GM19351 (cell line): ENCODE measurements at regions not wholly inside any gene's neighbourhood (a gene's known extent, or its start where the extent isn't known, plus 50 kb on each side); places are given as distances from the start of the nearest gene placed in this dataset.

Source experiments
- ATAC-seq: cut with Tn5 transposase; IDR thresholded peaks from one replicate; pipeline ENCODE4 v1.9.1; 2021; ENCODE audit warnings: mild to moderate bottlenecking, moderate library complexity; ENCODE audit not compliant: unreplicated experiment

GRCh38 chr12:58563621-58564020 lies 356.7 kb downstream of the LRIG3 start:
- ATAC-seq = no peak

DNA sequence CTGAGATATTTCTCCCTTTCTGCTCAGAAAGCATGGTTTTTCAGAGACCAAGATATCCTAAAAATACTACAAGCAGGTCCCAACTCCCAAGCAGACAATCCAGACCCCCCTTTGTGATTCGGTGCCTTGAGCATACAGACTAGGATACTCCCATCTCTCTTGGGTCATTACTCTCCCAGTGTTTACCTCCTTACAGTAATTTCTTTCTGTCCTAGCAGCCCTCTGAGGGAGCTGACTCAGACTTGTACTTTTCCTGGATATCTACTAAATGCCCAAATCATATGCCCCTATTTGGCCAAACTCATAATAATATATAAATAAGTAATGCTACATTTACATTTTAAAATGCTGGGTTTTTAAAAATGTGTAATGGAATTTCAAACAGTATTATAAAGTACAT lies 355.6 kb downstream of the LRIG3 start:
- ATAC-seq = no peak

- ATAC-seq = no peak
Measured at GRCh38 chr12:58566599-58566998, 353.7 kb downstream of the LRIG3 start.

DNA sequence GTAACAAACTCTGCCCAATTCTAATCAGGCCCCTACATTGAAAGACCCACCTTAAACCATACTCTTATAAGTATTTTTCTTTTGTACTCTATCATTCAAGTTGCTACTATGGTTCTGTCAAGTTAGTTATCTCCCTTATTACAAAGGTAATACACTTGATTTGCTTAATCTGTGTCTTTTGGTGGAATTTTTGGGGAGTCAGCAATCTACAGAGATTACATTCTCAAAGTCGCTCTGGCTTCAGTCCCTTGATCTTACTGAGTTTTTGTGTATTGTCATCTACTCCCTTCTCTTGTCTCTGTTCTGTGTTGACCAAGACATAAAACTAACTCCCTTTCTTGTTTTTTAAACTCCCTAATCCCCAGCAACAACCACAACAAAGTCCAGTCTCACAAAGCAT lies 353.1 kb downstream of the LRIG3 start:
- ATAC-seq = no peak

DNA sequence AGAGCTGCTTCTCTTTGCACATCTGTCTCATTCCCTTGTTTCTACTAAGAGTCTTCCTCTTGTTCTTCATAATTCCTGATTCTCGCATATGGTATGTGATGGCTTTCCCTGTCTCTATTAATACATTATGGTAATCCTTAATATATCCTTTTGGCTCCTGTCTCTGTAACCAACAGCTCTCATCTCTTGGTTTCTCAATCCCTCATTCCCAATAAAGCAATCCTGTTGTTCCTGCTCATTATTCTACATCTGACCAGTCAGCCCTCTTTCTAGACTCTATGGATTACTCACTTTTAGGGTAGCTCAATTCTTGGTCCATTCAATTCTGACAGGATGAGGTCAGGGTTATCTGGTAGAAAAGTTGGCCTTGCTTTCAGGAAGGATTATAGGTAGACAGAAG lies 349.9 kb downstream of the LRIG3 start:
- no peak for ATAC-seq

DNA sequence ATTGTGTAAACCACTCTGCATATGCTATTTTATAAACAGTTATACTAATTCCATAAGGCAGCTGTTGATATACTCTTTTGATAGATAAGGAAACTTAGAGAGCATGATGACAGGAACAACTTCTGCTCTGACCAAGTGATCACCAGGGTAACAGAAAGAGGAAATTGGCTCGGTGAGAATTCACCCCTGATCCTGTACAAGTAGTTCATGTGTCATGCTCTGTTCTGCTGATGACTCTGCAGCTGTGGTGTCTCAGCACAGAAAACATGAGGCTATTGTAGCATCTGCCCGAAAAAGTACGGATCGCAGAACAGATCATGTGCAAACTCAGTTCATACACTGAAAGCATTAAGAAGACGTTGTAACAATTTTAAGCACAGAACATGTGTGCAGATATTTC lies 345.0 kb downstream of the LRIG3 start:
- ATAC-seq = no peak

DNA sequence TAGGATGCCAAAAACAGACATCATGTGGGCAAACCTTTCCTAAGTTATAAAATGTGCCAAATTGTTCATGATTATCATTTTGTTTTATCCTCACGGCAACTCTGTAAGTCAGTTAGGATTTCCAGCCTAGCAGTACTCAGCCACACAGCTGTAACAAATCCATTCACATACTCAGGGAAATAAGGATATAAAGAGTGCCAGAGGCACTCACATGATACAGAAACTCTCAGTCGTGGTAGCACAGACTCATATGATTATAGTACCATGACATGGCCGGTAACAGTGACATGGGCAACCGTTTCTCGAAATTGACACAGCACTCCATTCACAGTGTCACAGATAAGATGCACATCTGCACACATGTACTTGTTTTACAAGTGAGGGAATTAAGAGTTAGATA lies 344.2 kb downstream of the LRIG3 start:
- ATAC-seq = no peak

DNA sequence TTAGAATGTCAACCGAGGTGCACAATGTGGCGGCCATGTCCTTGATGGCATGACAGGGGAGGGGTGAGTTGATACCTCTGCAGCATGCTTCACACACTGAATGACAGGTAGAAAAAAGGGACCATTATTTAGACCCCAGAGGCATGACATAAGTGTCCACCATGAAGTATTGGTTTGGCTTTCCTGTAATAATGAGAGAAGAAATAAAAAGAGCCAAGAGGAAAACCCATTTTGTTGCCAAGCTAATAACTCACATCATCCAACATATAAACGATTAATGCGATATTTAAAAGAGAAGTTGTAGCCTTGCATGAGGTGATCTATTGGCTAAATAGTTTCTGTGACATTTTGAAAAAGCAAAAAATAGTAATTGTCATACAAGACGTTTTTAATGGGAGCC lies 343.4 kb downstream of the LRIG3 start:
- no peak for ATAC-seq

- no peak for ATAC-seq
Measured at GRCh38 chr12:58580095-58580494, 340.2 kb downstream of the LRIG3 start.

DNA sequence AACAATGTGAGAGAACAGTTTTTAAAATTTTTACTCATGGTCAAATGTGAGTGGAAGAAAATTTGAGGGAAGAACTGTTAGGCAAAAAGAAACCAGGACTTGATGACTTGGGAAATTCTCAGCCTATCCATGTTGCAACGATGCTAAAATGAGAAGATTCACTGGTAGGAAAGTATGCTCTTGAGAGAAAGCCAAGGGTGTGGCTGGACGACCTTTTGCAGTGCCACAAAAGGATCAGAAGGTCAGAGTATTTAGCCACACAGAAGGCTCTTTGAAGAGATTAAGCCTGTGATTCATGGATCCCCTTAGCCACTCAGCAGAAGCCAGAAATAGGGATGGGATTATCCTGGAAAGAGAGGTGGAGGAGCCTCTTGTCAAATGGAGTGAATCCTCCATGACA lies 336.8 kb downstream of the LRIG3 start:
- ATAC-seq = no peak

DNA sequence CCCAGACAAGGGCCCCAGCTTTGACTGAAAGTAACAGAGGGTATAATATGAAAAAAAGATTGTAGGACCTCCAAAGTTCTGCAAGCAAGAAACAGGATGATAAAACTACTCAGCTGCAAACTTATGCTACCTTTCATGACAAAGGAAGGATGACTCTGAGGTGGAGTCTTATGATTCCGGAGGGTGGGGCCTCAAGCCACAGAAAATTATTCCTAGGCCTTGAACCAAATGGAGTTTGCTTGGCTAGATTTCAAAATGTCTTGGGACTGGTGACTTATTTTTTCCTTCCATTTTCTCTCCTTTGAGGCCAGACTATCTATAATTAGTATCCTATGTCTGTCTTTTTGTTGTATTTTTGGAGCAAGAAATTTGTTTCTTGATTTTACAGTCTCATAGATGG lies 336.4 kb downstream of the LRIG3 start:
- ATAC-seq = no peak

- ATAC-seq = no peak
Measured at GRCh38 chr12:58584880-58585279, 335.4 kb downstream of the LRIG3 start.

GRCh38 chr12:58586762-58587161 lies 333.5 kb downstream of the LRIG3 start:
- ATAC-seq = no peak

- ATAC-seq = no peak
Measured at GRCh38 chr12:58588770-58589169, 331.5 kb downstream of the LRIG3 start.

DNA sequence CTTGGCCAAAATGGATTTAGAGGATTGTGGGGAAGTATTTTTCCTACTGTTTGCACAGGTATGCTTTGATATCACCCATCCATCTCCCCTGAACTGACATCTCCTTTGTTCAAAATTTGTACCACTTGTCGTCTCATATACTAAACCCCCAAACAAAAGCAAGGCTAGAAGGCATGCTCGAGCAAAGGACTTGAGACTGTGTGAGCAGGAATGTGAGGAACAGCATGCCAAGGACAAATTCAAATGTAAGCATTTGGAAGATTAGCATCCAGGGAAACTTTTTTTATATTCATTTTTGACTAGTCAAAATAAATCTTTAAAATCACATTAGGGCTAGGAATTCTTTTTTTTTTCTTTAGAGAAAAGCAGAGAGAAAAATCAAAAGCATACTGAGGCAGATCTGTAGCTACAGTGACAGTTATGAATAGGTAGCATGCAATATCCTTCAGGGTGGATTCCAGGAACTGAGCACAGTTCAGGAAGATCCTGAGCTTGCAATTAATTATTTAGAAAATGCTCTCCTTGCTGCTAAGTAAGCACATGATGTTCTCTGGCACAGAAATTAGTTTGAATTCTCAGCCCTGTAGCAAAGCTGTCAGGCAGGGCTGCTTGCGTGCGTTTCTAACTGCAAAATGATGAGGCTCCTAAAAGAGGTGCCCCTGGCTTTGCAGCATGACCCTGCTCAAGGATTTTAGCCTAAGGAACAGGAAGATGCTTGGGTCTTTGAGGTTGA lies 327.7 kb downstream of the LRIG3 start:
- no peak for ATAC-seq

DNA sequence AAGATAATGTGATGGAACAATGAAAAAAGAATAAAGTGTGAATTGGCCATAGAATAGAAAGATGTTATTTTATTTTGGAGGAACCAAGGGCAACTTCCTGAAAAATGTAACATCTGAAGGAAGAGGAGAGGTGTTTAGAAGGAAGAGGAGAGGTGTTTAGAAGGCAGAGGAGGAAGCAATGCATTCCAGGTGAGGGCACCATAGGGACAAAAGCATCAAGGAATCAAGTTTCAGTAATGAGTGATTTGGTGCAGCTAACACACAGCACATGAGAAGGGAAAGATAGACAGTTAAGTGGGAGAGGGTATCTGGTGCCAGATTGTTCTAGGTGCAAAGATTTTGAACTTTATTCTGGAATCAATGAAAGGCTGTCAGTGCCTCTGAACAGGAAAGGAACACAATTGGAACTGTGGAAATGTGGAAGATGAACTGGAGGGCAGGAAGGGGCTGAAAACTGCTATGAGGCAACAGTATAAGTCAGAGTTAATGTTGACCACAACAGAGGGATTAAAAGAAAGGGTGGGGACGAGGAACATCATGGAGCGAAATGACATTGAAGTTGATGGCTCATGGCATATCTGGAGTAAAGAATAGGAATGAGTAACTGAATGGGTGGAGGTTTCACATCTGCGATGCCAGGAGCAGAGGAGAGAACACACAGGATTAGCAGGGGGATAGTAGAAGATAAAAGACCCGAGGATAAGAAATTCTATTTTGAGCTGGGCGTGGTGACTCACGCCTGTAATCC lies 326.6 kb downstream of the LRIG3 start:
- no peak for ATAC-seq

- ATAC-seq = no peak
Measured at GRCh38 chr12:58596381-58596780, 323.9 kb downstream of the LRIG3 start.

GRCh38 chr12:58601529-58601928 lies 318.8 kb downstream of the LRIG3 start:
- no peak for ATAC-seq

GRCh38 chr12:58602179-58602578 lies 318.1 kb downstream of the LRIG3 start:
- ATAC-seq = no peak

DNA sequence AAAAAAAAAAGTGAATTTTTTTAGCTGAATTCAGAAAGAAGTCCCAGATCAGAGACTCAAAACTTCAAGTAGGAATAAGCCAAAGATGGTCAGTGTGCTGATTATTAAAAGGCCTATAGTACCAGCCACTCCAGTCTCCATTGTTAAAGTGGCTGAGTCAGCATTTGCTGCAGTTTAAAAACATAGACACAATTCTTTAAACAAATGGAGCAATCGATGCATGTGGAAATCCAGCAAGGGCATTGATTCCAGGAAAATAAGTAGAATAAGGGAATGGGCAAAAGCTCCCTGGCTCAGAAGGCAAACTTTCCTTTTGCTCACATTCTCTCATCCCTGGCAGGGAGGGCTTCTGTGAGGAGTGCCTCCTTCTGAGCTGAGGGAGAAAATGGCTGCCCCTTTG lies 317.6 kb downstream of the LRIG3 start:
- no peak for ATAC-seq

GRCh38 chr12:58607805-58608204 lies 312.5 kb downstream of the LRIG3 start:
- ATAC-seq = no peak

DNA sequence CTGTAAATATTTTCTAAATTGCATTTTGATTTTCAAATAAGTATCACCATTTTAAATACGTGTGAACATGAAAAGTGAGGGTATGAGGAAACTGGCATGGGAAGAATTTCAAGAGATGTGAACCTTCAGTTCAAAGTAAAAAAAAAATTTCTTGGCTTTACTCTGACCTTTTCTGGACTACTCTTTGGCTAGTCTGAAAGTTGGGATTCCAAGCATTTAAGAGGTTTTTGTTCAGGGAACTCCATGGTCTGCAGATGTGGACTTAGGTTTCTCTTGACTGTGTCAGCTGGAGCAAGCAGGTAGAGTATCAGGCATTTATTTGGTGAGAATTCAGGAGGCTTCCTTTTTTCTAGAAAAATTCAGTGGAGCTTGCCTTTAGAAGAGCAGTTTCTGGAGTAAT lies 311.6 kb downstream of the LRIG3 start:
- ATAC-seq = no peak

DNA sequence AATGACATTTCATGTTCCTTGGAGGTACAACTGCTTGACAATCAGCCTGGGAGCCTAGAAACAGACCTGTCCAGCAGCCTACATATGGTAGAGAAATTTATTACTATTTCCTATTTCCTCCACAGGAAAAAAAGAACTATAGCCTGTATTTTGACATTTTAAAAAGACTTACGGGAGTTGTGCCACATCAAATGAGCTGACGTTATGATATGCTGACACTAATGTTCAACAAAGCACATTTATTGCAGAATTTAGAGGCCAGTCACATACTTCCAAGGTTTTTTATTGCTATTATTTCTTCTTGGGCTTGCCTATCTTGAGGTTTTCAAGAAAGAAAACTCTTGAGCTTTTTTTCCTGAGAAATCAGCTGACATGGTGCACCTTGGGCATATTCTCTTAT lies 305.3 kb downstream of the LRIG3 start:
- no peak for ATAC-seq
